NB4 (cell line): ENCODE measurements at regions not wholly inside any gene's neighbourhood (a gene's known extent, or its start where the extent isn't known, plus 50 kb on each side); places are given as distances from the start of the nearest gene placed in this dataset.

Experiments
- CTCF ChIP-seq: IDR thresholded peaks from one replicate; pipeline ENCODE4 v1.5.1; 2012; ENCODE audit warnings: low read depth, low read length
- POLR2A ChIP-seq: IDR thresholded peaks from 2 replicates; pipeline ENCODE4 v1.6.1; 2011; ENCODE audit warnings: mild to moderate bottlenecking; ENCODE audit not compliant: insufficient read length; ENCODE audit errors: extremely low read depth

- TF ChIP-seq POLR2A (no peak), CTCF (no peak)
These were observed 73.1 kb downstream of the SPRY1 start for GRCh38 chr4:123469696-123470095.
